GM12892 (cell line): ENCODE measurements at regions not wholly inside any gene's neighbourhood (a gene's known extent, or its start where the extent isn't known, plus 50 kb on each side); places are given as distances from the start of the nearest gene placed in this dataset.

ENCODE experiments used
- POLR2A ChIP-seq: IDR thresholded peaks from 2 replicates; pipeline ENCODE4 v1.6.1; 2011; ENCODE audit warnings: low read depth, low read length, control low read depth
- POLR2AphosphoS5 ChIP-seq: IDR thresholded peaks from 2 replicates; pipeline ENCODE4 v1.6.1; 2011; ENCODE audit warnings: low read depth, low read length, control low read depth
- TAF1 ChIP-seq: IDR thresholded peaks from 2 replicates; pipeline ENCODE4 v1.6.1; 2011; ENCODE audit warnings: low read depth, mild to moderate bottlenecking, control low read depth, low read length, borderline replicate concordance

GRCh38 chr14:87540339-87540738, 452.6 kb downstream of the GALC start:
- no peak for TF ChIP-seq POLR2A
- no peak for TF ChIP-seq POLR2AphosphoS5
- TF ChIP-seq TAF1: no peak
